Adrenal gland (tissue), 5 donors: ENCODE measurements at regions not wholly inside any gene's neighbourhood (a gene's known extent, or its start where the extent isn't known, plus 50 kb on each side); places are given as distances from the start of the nearest gene placed in this dataset.

Experiments used
- CTCF ChIP-seq, 6 experiments: fragments of 450-650 bp in 4 of 6; fragments of 200-600 bp in 2 of 6; sonication (generic) in 1 of 6; IDR thresholded peaks; 1 replicate in 5 of 6; 2 replicates in 1 of 6; pipeline versions ENCODE4 v1.5.1 to v1.8.0; 2016 to 2021; ENCODE audit warnings: antibody characterized with exemption in 6 of 6, mild to moderate bottlenecking in 2 of 6, moderate library complexity in 1 of 6
- POLR2A ChIP-seq, 2 donors: fragments of 450-650 bp; IDR thresholded peaks; one replicate each; pipeline ENCODE4 v1.6.1; 2017; ENCODE audit warnings: antibody characterized with exemption in 2 of 2, mild to moderate bottlenecking in 2 of 2, moderate library complexity in 1 of 2
- donor health status: DM: no; HTN: no; CAD: no.

GRCh38 chr14:39704594-39704993 lies 272.4 kb upstream of the FBXO33 start:
- TF ChIP-seq CTCF (IDR thresholded peaks at IDR 0.05) (no peak), POLR2A (IDR thresholded peaks at IDR 0.05) (no peak)
